WTC11 (cell line): ENCODE measurements at regions not wholly inside any gene's neighbourhood (a gene's known extent, or its start where the extent isn't known, plus 50 kb on each side); places are given as distances from the start of the nearest gene placed in this dataset.

Experiments used
- ATAC-seq: fragments of 200-7000 bp; cut with Tn5 transposase; 2 replicates; pipeline ENCODE4 v1.10.0; 2021; ENCODE audit warnings: mild to moderate bottlenecking, moderate library complexity
- CTCF ChIA-PET: fragments of 300-600 bp; sonication (Branson Sonifier 250); formaldehyde crosslinking; loops from one replicate; lab custom pipeline; 2021; ENCODE audit warnings: antibody characterized with exemption; lab: Charles Lee
- POLR2A ChIA-PET: fragments of 350-600 bp; sonication (Branson Sonifier 250); formaldehyde crosslinking; loops from one replicate; lab custom pipeline; 2021; ENCODE audit warnings: antibody characterized with exemption; lab: Charles Lee
- DNase-seq: peaks from one replicate; pipeline ENCODE4 v3.0.0; 2021; ENCODE audit warnings: low spot score
- H3K27ac Mint-ChIP-seq: 2 replicates; pipeline ENCODE4 v1.8.0; 2021; ENCODE audit warnings: mixed read lengths
- H3K27me3 Mint-ChIP-seq: 2 replicates; pipeline ENCODE4 v1.8.0; 2021; ENCODE audit warnings: low read depth, mild to moderate bottlenecking, moderate library complexity, mixed read lengths
- H3K36me3 Mint-ChIP-seq: 2 replicates; pipeline ENCODE4 v1.8.0; 2021; ENCODE audit warnings: mixed read lengths
- H3K4me1 Mint-ChIP-seq: 2 replicates; pipeline ENCODE4 v1.8.0; 2022; ENCODE audit warnings: mixed read lengths
- H3K4me3 Mint-ChIP-seq: 2 replicates; pipeline ENCODE4 v1.8.0; 2021; ENCODE audit warnings: mild to moderate bottlenecking, moderate library complexity, mixed read lengths
- H3K9me3 Mint-ChIP-seq: 2 replicates; pipeline ENCODE4 v1.8.0; 2021; ENCODE audit warnings: mixed read lengths
- CREM ChIP-seq: sonication (generic); formaldehyde crosslinking; IDR thresholded peaks from 2 replicates; pipeline ENCODE4 v1.8.1; 2022; ENCODE audit warnings: mild to moderate bottlenecking, missing genetic modification reagents, moderate library complexity
- GTF2I ChIP-seq: fragments of 250-450 bp; sonication (Bioruptor Pico); conservative IDR thresholded peaks from 2 replicates; pipeline ENCODE4 v1.4.0; 2021; ENCODE audit warnings: mild to moderate bottlenecking
- NFATC4 ChIP-seq: fragments of 250-450 bp; sonication (Bioruptor Pico); IDR thresholded peaks from 2 replicates; pipeline ENCODE4 v1.9.0; 2021; ENCODE audit warnings: mild to moderate bottlenecking
- NFYB ChIP-seq: sonication (generic); formaldehyde crosslinking; conservative IDR thresholded peaks from 2 replicates; pipeline ENCODE4 v1.8.0; 2022; ENCODE audit warnings: low read depth, missing genetic modification reagents
- RORB ChIP-seq: fragments of 250-450 bp; sonication (Bioruptor Pico); IDR thresholded peaks from 2 replicates; pipeline ENCODE4 v1.9.0; 2021; ENCODE audit warnings: mild to moderate bottlenecking
- TEAD1 ChIP-seq: sonication (generic); formaldehyde crosslinking; IDR thresholded peaks from 2 replicates; pipeline ENCODE4 v1.8.0; 2022; ENCODE audit warnings: mild to moderate bottlenecking, missing genetic modification reagents
- TEAD4 ChIP-seq: sonication (generic); formaldehyde crosslinking; IDR thresholded peaks from 2 replicates; pipeline ENCODE4 v1.8.0; 2022; ENCODE audit warnings: mild to moderate bottlenecking, missing genetic modification reagents
- ZBTB21 ChIP-seq: sonication (generic); formaldehyde crosslinking; IDR thresholded peaks from 2 replicates; pipeline ENCODE4 v1.8.1; 2023; ENCODE audit warnings: mild to moderate bottlenecking, missing genetic modification reagents, borderline replicate concordance
- ZNF232 ChIP-seq: sonication (generic); formaldehyde crosslinking; IDR thresholded peaks from 2 replicates; pipeline ENCODE4 v1.8.0; 2022; ENCODE audit warnings: mild to moderate bottlenecking, missing genetic modification reagents
- ZNF671 ChIP-seq: fragments of 250-450 bp; sonication (Bioruptor Pico); IDR thresholded peaks from 2 replicates; pipeline ENCODE4 v1.8.0; 2021; ENCODE audit warnings: mild to moderate bottlenecking
- TF ChIP-seq, protein P1 (sequence below): sonication (generic); formaldehyde crosslinking; IDR thresholded peaks from 2 replicates; pipeline ENCODE4 v1.8.1; 2023; ENCODE audit warnings: mild to moderate bottlenecking, missing genetic modification reagents, borderline replicate concordance
- TF ChIP-seq, protein P2 (sequence below): fragments of 250-450 bp; sonication (Bioruptor Pico); IDR thresholded peaks from 2 replicates; pipeline ENCODE4 v1.9.0; 2021; ENCODE audit warnings: mild to moderate bottlenecking
- TF ChIP-seq, protein P3 (sequence below): sonication (generic); formaldehyde crosslinking; conservative IDR thresholded peaks from 2 replicates; pipeline ENCODE4 v1.8.1; 2022; ENCODE audit warnings: mild to moderate bottlenecking, missing genetic modification reagents
- TF ChIP-seq, protein P4 (sequence below): sonication (generic); formaldehyde crosslinking; IDR thresholded peaks from 2 replicates; pipeline ENCODE4 v1.8.0; 2022; ENCODE audit warnings: missing genetic modification reagents

DNA sequence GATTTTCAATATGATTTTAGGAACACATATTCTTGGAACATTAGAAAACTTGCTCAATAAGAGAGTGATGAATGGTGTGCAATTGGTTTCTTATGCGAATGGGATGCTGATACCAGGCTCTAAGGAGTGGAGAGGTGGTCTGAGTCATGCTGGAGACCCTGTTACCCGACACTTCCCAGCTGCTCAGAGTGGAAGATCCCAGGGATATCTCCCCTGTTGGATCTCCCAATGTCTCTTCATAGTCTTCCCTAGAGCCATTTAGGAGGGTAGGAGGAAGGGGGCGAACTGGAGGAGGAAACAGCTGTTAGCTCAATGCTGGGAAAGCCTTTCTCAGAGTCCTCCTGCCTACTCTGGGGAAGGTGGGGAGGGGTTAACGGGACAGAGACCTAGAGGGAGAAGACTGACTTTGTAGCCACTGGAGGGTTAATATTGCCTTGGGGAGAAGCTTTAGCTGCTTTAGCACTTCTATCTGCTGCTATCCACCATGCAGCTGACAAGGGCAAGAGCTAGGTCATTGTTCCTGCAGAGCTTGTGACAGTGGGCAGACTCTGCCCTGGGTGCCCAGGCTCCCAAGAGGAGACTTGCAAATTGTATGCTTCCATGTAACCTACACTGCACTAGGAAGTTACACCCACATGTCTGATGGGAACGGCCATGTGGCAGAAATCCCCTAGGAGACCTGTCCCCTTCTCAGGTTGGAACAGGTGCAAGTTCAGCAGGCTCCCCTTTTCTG lies 301.0 kb downstream of the GADD45G start:
- H3K4me3 Mint-ChIP-seq, result no peak overlapping the region
- no peaks in the 10 kb centered on the region for H3K27me3 Mint-ChIP-seq
- peak; percentile 95 for ATAC-seq
- POLR2A ChIA-PET, result no interaction called here
- peaks cover 8% of the 10 kb centered on the region for H3K4me1 Mint-ChIP-seq
- H3K27ac Mint-ChIP-seq, result no peak overlapping the region
- DNase-seq, result no peak
- TF ChIP-seq TEAD1 (CRISPR knock-in tag) (no peak), ZBTB21 (no peak), ZNF671 (CRISPR knock-in tag) (no peak)
- TF ChIP-seq, protein P1, sequence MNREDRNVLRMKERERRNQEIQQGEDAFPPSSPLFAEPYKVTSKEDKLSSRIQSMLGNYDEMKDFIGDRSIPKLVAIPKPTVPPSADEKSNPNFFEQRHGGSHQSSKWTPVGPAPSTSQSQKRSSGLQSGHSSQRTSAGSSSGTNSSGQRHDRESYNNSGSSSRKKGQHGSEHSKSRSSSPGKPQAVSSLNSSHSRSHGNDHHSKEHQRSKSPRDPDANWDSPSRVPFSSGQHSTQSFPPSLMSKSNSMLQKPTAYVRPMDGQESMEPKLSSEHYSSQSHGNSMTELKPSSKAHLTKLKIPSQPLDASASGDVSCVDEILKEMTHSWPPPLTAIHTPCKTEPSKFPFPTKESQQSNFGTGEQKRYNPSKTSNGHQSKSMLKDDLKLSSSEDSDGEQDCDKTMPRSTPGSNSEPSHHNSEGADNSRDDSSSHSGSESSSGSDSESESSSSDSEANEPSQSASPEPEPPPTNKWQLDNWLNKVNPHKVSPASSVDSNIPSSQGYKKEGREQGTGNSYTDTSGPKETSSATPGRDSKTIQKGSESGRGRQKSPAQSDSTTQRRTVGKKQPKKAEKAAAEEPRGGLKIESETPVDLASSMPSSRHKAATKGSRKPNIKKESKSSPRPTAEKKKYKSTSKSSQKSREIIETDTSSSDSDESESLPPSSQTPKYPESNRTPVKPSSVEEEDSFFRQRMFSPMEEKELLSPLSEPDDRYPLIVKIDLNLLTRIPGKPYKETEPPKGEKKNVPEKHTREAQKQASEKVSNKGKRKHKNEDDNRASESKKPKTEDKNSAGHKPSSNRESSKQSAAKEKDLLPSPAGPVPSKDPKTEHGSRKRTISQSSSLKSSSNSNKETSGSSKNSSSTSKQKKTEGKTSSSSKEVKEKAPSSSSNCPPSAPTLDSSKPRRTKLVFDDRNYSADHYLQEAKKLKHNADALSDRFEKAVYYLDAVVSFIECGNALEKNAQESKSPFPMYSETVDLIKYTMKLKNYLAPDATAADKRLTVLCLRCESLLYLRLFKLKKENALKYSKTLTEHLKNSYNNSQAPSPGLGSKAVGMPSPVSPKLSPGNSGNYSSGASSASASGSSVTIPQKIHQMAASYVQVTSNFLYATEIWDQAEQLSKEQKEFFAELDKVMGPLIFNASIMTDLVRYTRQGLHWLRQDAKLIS (CRISPR knock-in tag), result no peak
- TF ChIP-seq, protein P2, sequence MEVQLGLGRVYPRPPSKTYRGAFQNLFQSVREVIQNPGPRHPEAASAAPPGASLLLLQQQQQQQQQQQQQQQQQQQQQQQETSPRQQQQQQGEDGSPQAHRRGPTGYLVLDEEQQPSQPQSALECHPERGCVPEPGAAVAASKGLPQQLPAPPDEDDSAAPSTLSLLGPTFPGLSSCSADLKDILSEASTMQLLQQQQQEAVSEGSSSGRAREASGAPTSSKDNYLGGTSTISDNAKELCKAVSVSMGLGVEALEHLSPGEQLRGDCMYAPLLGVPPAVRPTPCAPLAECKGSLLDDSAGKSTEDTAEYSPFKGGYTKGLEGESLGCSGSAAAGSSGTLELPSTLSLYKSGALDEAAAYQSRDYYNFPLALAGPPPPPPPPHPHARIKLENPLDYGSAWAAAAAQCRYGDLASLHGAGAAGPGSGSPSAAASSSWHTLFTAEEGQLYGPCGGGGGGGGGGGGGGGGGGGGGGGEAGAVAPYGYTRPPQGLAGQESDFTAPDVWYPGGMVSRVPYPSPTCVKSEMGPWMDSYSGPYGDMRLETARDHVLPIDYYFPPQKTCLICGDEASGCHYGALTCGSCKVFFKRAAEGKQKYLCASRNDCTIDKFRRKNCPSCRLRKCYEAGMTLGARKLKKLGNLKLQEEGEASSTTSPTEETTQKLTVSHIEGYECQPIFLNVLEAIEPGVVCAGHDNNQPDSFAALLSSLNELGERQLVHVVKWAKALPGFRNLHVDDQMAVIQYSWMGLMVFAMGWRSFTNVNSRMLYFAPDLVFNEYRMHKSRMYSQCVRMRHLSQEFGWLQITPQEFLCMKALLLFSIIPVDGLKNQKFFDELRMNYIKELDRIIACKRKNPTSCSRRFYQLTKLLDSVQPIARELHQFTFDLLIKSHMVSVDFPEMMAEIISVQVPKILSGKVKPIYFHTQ (CRISPR knock-in tag), result no peak
- H3K9me3 Mint-ChIP-seq, result no peaks in the 10 kb centered on the region
- CTCF ChIA-PET, result interaction anchor here (1.0 to 1.6 kb wide), 5 partner anchors 10 to 312 kb away, joined by 3 to 6 read pairs (median 3); no protein-coding TSS in a partner anchor
- H3K36me3 Mint-ChIP-seq, result no peaks in the 10 kb centered on the region

DNA sequence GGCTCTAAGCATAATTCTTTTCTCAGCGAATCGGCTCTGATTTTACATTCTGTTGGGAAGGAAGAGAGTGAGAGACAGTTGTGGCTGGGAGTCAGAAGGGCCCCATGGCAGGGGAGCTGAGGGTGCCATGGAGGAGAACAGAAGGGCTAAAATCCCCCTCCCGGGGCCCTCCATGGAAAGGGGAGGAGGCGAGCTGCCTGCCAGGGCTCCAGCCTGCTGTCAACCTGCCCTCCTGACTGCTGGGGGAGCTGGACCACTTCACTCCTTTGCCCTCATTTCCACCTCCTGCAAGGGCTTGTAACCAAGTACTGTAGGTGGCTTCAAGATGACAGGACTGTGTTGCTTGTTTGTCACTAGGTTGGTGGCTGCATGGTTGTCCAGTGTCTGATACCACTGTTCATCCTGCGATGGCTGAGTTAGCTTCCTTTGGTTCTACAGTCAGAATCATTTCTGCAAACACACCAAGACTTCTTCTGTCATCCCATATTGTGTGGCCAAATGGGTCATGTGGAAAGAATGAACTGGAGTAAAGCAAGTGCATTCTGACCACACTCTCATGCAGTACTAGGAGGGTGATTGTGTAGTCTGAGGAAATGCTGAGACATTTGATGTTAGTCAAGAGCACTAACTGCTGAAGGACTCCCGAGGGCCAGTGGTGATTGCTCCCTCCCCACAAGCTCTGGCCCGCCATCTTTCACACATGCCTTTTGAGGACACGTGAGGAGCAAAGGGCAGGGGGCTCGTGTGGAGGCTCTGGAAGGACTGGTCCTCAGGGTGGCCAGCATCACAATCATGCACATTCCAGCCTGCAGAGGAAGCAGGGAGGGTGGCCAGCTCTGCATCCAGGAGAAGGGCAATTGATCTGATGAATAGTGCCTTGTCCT lies 307.2 kb downstream of the GADD45G start:
- Mint-ChIP-seq H3K36me3 (no peaks in the 10 kb centered on the region), H3K9me3 (no peaks in the 10 kb centered on the region), H3K4me3 (no peak overlapping the region), H3K4me1 (peaks cover 17% of the 10 kb centered on the region), H3K27me3 (no peaks in the 10 kb centered on the region), H3K27ac (no peak overlapping the region)
- DNase-seq (no peak), ATAC-seq (peak; percentile 61)
- TF ChIP-seq GTF2I (no peak), NFATC4 (CRISPR knock-in tag) (no peak), NFYB (CRISPR knock-in tag) (no peak), RORB (CRISPR knock-in tag) (no peak), CREM (CRISPR knock-in tag) (no peak), ZNF232 (CRISPR knock-in tag) (no peak), TEAD4 (no peak)
- TF ChIP-seq, protein P3, sequence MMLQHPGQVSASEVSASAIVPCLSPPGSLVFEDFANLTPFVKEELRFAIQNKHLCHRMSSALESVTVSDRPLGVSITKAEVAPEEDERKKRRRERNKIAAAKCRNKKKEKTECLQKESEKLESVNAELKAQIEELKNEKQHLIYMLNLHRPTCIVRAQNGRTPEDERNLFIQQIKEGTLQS, result no peak
- TF ChIP-seq, protein P4, sequence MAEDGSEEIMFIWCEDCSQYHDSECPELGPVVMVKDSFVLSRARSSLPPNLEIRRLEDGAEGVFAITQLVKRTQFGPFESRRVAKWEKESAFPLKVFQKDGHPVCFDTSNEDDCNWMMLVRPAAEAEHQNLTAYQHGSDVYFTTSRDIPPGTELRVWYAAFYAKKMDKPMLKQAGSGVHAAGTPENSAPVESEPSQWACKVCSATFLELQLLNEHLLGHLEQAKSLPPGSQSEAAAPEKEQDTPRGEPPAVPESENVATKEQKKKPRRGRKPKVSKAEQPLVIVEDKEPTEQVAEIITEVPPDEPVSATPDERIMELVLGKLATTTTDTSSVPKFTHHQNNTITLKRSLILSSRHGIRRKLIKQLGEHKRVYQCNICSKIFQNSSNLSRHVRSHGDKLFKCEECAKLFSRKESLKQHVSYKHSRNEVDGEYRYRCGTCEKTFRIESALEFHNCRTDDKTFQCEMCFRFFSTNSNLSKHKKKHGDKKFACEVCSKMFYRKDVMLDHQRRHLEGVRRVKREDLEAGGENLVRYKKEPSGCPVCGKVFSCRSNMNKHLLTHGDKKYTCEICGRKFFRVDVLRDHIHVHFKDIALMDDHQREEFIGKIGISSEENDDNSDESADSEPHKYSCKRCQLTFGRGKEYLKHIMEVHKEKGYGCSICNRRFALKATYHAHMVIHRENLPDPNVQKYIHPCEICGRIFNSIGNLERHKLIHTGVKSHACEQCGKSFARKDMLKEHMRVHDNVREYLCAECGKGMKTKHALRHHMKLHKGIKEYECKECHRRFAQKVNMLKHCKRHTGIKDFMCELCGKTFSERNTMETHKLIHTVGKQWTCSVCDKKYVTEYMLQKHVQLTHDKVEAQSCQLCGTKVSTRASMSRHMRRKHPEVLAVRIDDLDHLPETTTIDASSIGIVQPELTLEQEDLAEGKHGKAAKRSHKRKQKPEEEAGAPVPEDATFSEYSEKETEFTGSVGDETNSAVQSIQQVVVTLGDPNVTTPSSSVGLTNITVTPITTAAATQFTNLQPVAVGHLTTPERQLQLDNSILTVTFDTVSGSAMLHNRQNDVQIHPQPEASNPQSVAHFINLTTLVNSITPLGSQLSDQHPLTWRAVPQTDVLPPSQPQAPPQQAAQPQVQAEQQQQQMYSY (CRISPR knock-in tag), result no peak
- POLR2A ChIA-PET, result no interaction called here
- CTCF ChIA-PET, result interaction anchor here (1.3 to 1.9 kb wide), 2 partner anchors 309 to 318 kb away, joined by 6 to 8 read pairs; no protein-coding TSS in a partner anchor
